ENCODE measurements at regions not wholly inside any gene's neighbourhood (a gene's known extent, or its start where the extent isn't known, plus 50 kb on each side); places are given as distances from the start of the nearest gene placed in this dataset.

DNA sequence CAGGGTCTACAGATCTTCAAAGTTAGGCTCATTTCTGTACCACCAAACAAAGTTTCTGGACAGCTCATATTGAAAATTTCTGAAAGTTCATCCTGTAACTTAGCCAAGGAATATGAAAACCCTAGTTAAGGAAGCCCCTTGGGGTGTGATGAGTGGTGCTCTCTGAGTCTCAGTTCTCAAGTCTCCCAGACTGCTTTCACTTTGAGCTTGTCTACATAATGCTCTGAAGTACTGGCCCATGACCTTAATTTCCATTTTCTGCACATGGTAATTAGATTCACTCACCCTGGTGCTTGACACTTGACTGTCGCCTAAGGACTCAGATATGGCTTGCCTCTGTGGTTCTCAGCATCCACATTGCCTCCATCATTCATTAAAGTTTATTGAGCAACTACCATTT is 51.7 kb upstream of the SATB2 start:
- Mint-ChIP-seq H3K27me3 (peaks cover 2% of the 10 kb centered on the region), H3K36me3 (ENCODE audit: insufficient read depth) (no peaks in the 10 kb centered on the region)
- no peak for DNase-seq (ENCODE audit: low spot score, unreplicated experiment)

More for the DNA sequence above, 51.7 kb upstream of the SATB2 start:
- Mint-ChIP-seq H3K9me3 (ENCODE audit: low read depth) (no peaks in the 10 kb centered on the region), H3K4me1 (ENCODE audit: low read depth) (no peaks in the 10 kb centered on the region), H3K4me3 (ENCODE audit: low read depth) (no peak overlapping the region), H3K27ac (no peak overlapping the region)
- TF ChIP-seq, protein P1, sequence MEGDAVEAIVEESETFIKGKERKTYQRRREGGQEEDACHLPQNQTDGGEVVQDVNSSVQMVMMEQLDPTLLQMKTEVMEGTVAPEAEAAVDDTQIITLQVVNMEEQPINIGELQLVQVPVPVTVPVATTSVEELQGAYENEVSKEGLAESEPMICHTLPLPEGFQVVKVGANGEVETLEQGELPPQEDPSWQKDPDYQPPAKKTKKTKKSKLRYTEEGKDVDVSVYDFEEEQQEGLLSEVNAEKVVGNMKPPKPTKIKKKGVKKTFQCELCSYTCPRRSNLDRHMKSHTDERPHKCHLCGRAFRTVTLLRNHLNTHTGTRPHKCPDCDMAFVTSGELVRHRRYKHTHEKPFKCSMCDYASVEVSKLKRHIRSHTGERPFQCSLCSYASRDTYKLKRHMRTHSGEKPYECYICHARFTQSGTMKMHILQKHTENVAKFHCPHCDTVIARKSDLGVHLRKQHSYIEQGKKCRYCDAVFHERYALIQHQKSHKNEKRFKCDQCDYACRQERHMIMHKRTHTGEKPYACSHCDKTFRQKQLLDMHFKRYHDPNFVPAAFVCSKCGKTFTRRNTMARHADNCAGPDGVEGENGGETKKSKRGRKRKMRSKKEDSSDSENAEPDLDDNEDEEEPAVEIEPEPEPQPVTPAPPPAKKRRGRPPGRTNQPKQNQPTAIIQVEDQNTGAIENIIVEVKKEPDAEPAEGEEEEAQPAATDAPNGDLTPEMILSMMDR (IDR thresholded peaks at IDR 0.05; ENCODE audit: unreplicated experiment): no peak

All from progenitor cell of endocrine pancreas (in vitro differentiated cells).